H9 (cell line): ENCODE measurements at regions not wholly inside any gene's neighbourhood (a gene's known extent, or its start where the extent isn't known, plus 50 kb on each side); places are given as distances from the start of the nearest gene placed in this dataset.

Source experiments
- DNase-seq: peaks from one replicate; pipeline ENCODE4 v3.0.0-alpha.2; 2017
- H2AFZ ChIP-seq: one replicate; pipeline ENCODE4 v1.6.1; 2013; ENCODE audit warnings: mild to moderate bottlenecking, low read length, control low read depth, moderate library complexity
- H2AK5ac ChIP-seq: 2 replicates; pipeline ENCODE4 v1.6.1; 2013; ENCODE audit warnings: low read length, control low read depth, mixed read lengths; ENCODE audit not compliant: insufficient read length
- H2BK120ac ChIP-seq: one replicate; pipeline ENCODE4 v1.6.1; 2013; ENCODE audit warnings: low read depth, mild to moderate bottlenecking, low read length, control low read depth, inconsistent platforms; ENCODE audit not compliant: poor library complexity, severe bottlenecking
- H2BK12ac ChIP-seq: 2 replicates; pipeline ENCODE4 v1.6.1; 2013; ENCODE audit warnings: low read length, control low read depth, mixed read lengths, low read depth; ENCODE audit not compliant: insufficient read length
- H2BK15ac ChIP-seq: 2 replicates; pipeline ENCODE4 v1.6.1; 2013; ENCODE audit warnings: low read depth, low read length, control low read depth
- H2BK20ac ChIP-seq: one replicate; pipeline ENCODE4 v1.6.1; 2013; ENCODE audit warnings: low read depth, mild to moderate bottlenecking, low read length, control low read depth, inconsistent platforms; ENCODE audit not compliant: poor library complexity, severe bottlenecking
- H2BK5ac ChIP-seq: 2 replicates; pipeline ENCODE4 v1.6.1; 2013; ENCODE audit warnings: low read length, control low read depth, mixed read lengths; ENCODE audit not compliant: insufficient read length
- H3K14ac ChIP-seq: 2 replicates; pipeline ENCODE4 v1.6.1; 2013; ENCODE audit warnings: low read length, control low read depth; ENCODE audit not compliant: insufficient read depth
- H3K18ac ChIP-seq: 2 replicates; pipeline ENCODE4 v1.6.1; 2013; ENCODE audit warnings: low read depth, mild to moderate bottlenecking, mixed read lengths, low read length, control low read depth; ENCODE audit not compliant: insufficient read length
- H3K23ac ChIP-seq: 2 replicates; pipeline ENCODE4 v1.6.1; 2013; ENCODE audit warnings: low read length, control low read depth, mixed read lengths, low read depth; ENCODE audit not compliant: insufficient read length
- H3K23me2 ChIP-seq: 2 replicates; pipeline ENCODE4 v1.6.1; 2013; ENCODE audit warnings: low read depth, mild to moderate bottlenecking, mixed read lengths, low read length, control low read depth; ENCODE audit not compliant: insufficient read length, poor library complexity, severe bottlenecking
- H3K27ac ChIP-seq: 2 replicates; pipeline ENCODE4 v1.5.1; 2013; ENCODE audit warnings: low read length, control low read depth, mixed read lengths, low read depth; ENCODE audit not compliant: insufficient read length
- H3K27me3 ChIP-seq: 2 replicates; pipeline ENCODE4 v1.6.1; 2013; ENCODE audit warnings: low read length, control low read depth, inconsistent platforms; ENCODE audit not compliant: insufficient read depth
- H3K4ac ChIP-seq: 2 replicates; pipeline ENCODE4 v1.6.1; 2013; ENCODE audit warnings: low read depth, mild to moderate bottlenecking, control low read depth, inconsistent platforms, low read length, moderate library complexity
- H3K4me1 ChIP-seq: 2 replicates; pipeline ENCODE4 v1.6.1; 2013; ENCODE audit warnings: low read length, control low read depth, inconsistent platforms; ENCODE audit not compliant: insufficient read depth
- H3K4me2 ChIP-seq: 2 replicates; pipeline ENCODE4 v1.6.1; 2013; ENCODE audit warnings: low read length, control low read depth, mixed read lengths; ENCODE audit not compliant: insufficient read length, insufficient read depth
- H3K56ac ChIP-seq: 2 replicates; pipeline ENCODE4 v1.6.1; 2013; ENCODE audit warnings: low read depth, mild to moderate bottlenecking, mixed read lengths, low read length, control low read depth; ENCODE audit not compliant: insufficient read length
- H3K79me1 ChIP-seq: 2 replicates; pipeline ENCODE4 v1.6.1; 2013; ENCODE audit warnings: low read depth, mild to moderate bottlenecking, moderate library complexity, low read length, control low read depth, inconsistent platforms; ENCODE audit not compliant: insufficient read depth, poor library complexity, severe bottlenecking
- H3K79me2 ChIP-seq: 2 replicates; pipeline ENCODE4 v1.6.1; 2013; ENCODE audit warnings: low read length, control low read depth, inconsistent platforms; ENCODE audit not compliant: insufficient read depth
- H3K9ac ChIP-seq: 2 replicates; pipeline ENCODE4 v1.6.1; 2013; ENCODE audit warnings: low read length, control low read depth, mixed read lengths; ENCODE audit not compliant: insufficient read length; ENCODE audit errors: extremely low read depth
- H3K9me3 ChIP-seq: one replicate; pipeline ENCODE4 v1.6.1; 2013; ENCODE audit warnings: low read depth, low read length, inconsistent platforms; ENCODE audit not compliant: control insufficient read depth
- H3T11ph ChIP-seq: one replicate; pipeline ENCODE4 v1.6.1; 2013; ENCODE audit warnings: mild to moderate bottlenecking, low read length, control low read depth, inconsistent platforms
- H4K20me1 ChIP-seq: one replicate; pipeline ENCODE4 v1.6.1; 2013; ENCODE audit not compliant: control insufficient read depth, insufficient read length, insufficient read depth
- H4K5ac ChIP-seq: 2 replicates; pipeline ENCODE4 v1.6.1; 2013; ENCODE audit warnings: low read depth, mild to moderate bottlenecking, mixed read lengths, low read length, control low read depth; ENCODE audit not compliant: insufficient read length
- H4K8ac ChIP-seq: replicated peaks from 2 replicates; pipeline ENCODE4 v1.6.1; 2013; ENCODE audit warnings: low read length, control low read depth, mixed read lengths, low read depth; ENCODE audit not compliant: insufficient read length
- H4K91ac ChIP-seq: 2 replicates; pipeline ENCODE4 v1.6.1; 2013; ENCODE audit warnings: low read depth, mild to moderate bottlenecking, moderate library complexity, mixed read lengths, low read length, control low read depth; ENCODE audit not compliant: insufficient read length
- H3K27ac Mint-ChIP-seq, 3 experiments: 2 replicates in 2 of 3; 3 replicates in 1 of 3; pipeline ENCODE4 v1.8.0; 2020 to 2021; ENCODE audit warnings: mixed read lengths in 3 of 3, mild to moderate bottlenecking in 1 of 3, moderate library complexity in 1 of 3
- H3K27me3 Mint-ChIP-seq: 2 replicates; pipeline ENCODE4 v1.8.0; 2021; ENCODE audit warnings: low read depth, mild to moderate bottlenecking, moderate library complexity, mixed read lengths
- H3K36me3 Mint-ChIP-seq, 3 experiments: 2 replicates in 2 of 3; 3 replicates in 1 of 3; pipeline ENCODE4 v1.8.0; 2020 to 2021; ENCODE audit warnings: low read depth in 3 of 3, mixed read lengths in 3 of 3; ENCODE audit not compliant: insufficient read depth in 1 of 3
- H3K4me1 Mint-ChIP-seq, 2 experiments: 2 replicates each; pipeline ENCODE4 v1.8.0; 2020; ENCODE audit warnings: mixed read lengths in 2 of 2
- H3K4me3 Mint-ChIP-seq, 2 experiments: 2 replicates in 1 of 2; 3 replicates in 1 of 2; pipeline ENCODE4 v1.8.0; 2020 to 2021; ENCODE audit warnings: mild to moderate bottlenecking in 2 of 2, mixed read lengths in 2 of 2, moderate library complexity in 1 of 2
- H3K9me3 Mint-ChIP-seq, 2 experiments: 2 replicates in 1 of 2; 3 replicates in 1 of 2; pipeline ENCODE4 v1.8.0; 2020; ENCODE audit warnings: mild to moderate bottlenecking in 2 of 2, mixed read lengths in 2 of 2, moderate library complexity in 1 of 2
- WGBS: extraction: QIAGEN DNeasy Blood & Tissue Kit; methylation state at CpG from one replicate; pipeline ENCODE4 v1.1.7; 2013; ENCODE audit warnings: missing lambda C conversion rate, low lambda C conversion rate, mixed read lengths; ENCODE audit not compliant: insufficient read length; ENCODE audit errors: extremely low coverage; 5-methylcytosine and 5-hydroxymethylcytosine counted together
- TF ChIP-seq, protein P1 (sequence below): fragments of 200-600 bp; sonication (generic); conservative IDR thresholded peaks from 3 replicates; pipeline ENCODE4 v1.8.0; 2021; ENCODE audit warnings: antibody characterized with exemption, mild to moderate bottlenecking

GRCh38 chr7:26476271-26476670 is 184.6 kb downstream of the SNX10 start:
- no peak for DNase-seq
- Histone ChIP-seq H4K5ac (no peak overlapping the region), H3K56ac (no peak overlapping the region), H4K8ac (no peak overlapping the region), H2AK5ac (no peak overlapping the region), H3K79me1 (no peaks in the 10 kb centered on the region), H3K27me3 (no peaks in the 10 kb centered on the region; the same call in 1 of the 2 replicates), H3K79me2 (no peaks in the 10 kb centered on the region), H2BK120ac (no peak overlapping the region), H2BK5ac (no peak overlapping the region), H3K9ac (no peak overlapping the region), H3T11ph (no peak overlapping the region), H3K4me1 (peaks cover 3% of the 10 kb centered on the region; the same call in 1 of the 2 replicates), H4K91ac (no peak overlapping the region), H2BK15ac (no peak overlapping the region), H3K18ac (no peak overlapping the region), H3K9me3 (no peaks in the 10 kb centered on the region), H3K14ac (no peak overlapping the region), H3K23me2 (no peaks in the 10 kb centered on the region), H3K23ac (no peak overlapping the region), H4K20me1 (no peaks in the 10 kb centered on the region), H2BK12ac (no peak overlapping the region), H3K27ac (no peak overlapping the region), H3K4me2 (no peak overlapping the region), H3K4ac (no peak overlapping the region), H2BK20ac (no peak overlapping the region), H2AFZ (no peak overlapping the region)
- Mint-ChIP-seq H3K36me3 (no peaks in the 10 kb centered on the region), H3K4me3 (no peak overlapping the region), H3K9me3 (no peaks in the 10 kb centered on the region), H3K27ac (no peak overlapping the region), H3K27me3 (peaks cover 41% of the 10 kb centered on the region), H3K4me1 (peaks cover 12 to 13% of the 10 kb centered on the region in 2 experiments)
- TF ChIP-seq, protein P1, sequence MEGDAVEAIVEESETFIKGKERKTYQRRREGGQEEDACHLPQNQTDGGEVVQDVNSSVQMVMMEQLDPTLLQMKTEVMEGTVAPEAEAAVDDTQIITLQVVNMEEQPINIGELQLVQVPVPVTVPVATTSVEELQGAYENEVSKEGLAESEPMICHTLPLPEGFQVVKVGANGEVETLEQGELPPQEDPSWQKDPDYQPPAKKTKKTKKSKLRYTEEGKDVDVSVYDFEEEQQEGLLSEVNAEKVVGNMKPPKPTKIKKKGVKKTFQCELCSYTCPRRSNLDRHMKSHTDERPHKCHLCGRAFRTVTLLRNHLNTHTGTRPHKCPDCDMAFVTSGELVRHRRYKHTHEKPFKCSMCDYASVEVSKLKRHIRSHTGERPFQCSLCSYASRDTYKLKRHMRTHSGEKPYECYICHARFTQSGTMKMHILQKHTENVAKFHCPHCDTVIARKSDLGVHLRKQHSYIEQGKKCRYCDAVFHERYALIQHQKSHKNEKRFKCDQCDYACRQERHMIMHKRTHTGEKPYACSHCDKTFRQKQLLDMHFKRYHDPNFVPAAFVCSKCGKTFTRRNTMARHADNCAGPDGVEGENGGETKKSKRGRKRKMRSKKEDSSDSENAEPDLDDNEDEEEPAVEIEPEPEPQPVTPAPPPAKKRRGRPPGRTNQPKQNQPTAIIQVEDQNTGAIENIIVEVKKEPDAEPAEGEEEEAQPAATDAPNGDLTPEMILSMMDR, result no peak
- WGBS, result no CpG with 5 or more reads among the region's 1 CpG
